ENCODE measurements at regions not wholly inside any gene's neighbourhood (a gene's known extent, or its start where the extent isn't known, plus 50 kb on each side); places are given as distances from the start of the nearest gene placed in this dataset.
A peak's percentile ranks its signal among the peaks of the same experiment; 100 is the strongest.
"Not testable (repeated sequence)": the region's sequence is repeated elsewhere in the genome, so short reads cannot be mapped to it uniquely, and the experiment has no call there.

GRCh38 chr6:18640134-18640533 is 253.0 kb downstream of the RNF144B start:
- Mint-ChIP-seq H3K4me1 (ENCODE audit: insufficient read depth, unreplicated experiment) (no peaks in the 10 kb centered on the region), H3K27me3 (ENCODE audit: insufficient read depth, unreplicated experiment) (peaks cover 41% of the 10 kb centered on the region), H3K4me3 (ENCODE audit: unreplicated experiment) (no peak overlapping the region), H3K36me3 (ENCODE audit: insufficient read depth, unreplicated experiment) (peaks cover 6% of the 10 kb centered on the region), H3K9me3 (ENCODE audit: unreplicated experiment) (no peaks in the 10 kb centered on the region), H3K27ac (ENCODE audit: low read depth, unreplicated experiment) (no peak overlapping the region)
- ChIA-PET POLR2A (no interaction called here), CTCF (no interaction called here)
- BruUV-seq (replicated peaks): no TSS peak
- intact Hi-C loops (cut with micrococcal nuclease): no loop called here
- no peak for DNase-seq (ENCODE audit: unreplicated experiment)
- TF ChIP-seq CTCF (IDR thresholded peaks at IDR 0.05; ENCODE audit: unreplicated experiment): no peak

- TF ChIP-seq CTCF (IDR thresholded peaks at IDR 0.05; ENCODE audit: unreplicated experiment): no peak
- Mint-ChIP-seq H3K36me3 (ENCODE audit: insufficient read depth, unreplicated experiment) (peaks cover 6% of the 10 kb centered on the region), H3K4me3 (ENCODE audit: unreplicated experiment) (no peak overlapping the region), H3K9me3 (ENCODE audit: unreplicated experiment) (no peaks in the 10 kb centered on the region), H3K27me3 (ENCODE audit: insufficient read depth, unreplicated experiment) (peaks cover 36% of the 10 kb centered on the region), H3K4me1 (ENCODE audit: insufficient read depth, unreplicated experiment) (no peaks in the 10 kb centered on the region), H3K27ac (ENCODE audit: low read depth, unreplicated experiment) (no peak overlapping the region)
- DNase-seq (ENCODE audit: unreplicated experiment): no peak
- ChIA-PET CTCF (no interaction called here), POLR2A (interaction anchor here (0.6 kb wide), 1 partner anchor 39 kb away, joined by 3 read pairs; no protein-coding TSS in a partner anchor)
- no TSS peak for BruUV-seq (replicated peaks)
- intact Hi-C loops (cut with micrococcal nuclease): no loop called here
Observed at GRCh38 chr6:18640754-18641153, 253.6 kb downstream of the RNF144B start.

- TF ChIP-seq CTCF (IDR thresholded peaks at IDR 0.05; ENCODE audit: unreplicated experiment): no peak
- Mint-ChIP-seq H3K9me3 (ENCODE audit: unreplicated experiment) (peaks cover 8% of the 10 kb centered on the region), H3K27ac (ENCODE audit: low read depth, unreplicated experiment) (no peak overlapping the region), H3K4me1 (ENCODE audit: insufficient read depth, unreplicated experiment) (no peaks in the 10 kb centered on the region), H3K27me3 (ENCODE audit: insufficient read depth, unreplicated experiment) (peaks cover 11% of the 10 kb centered on the region), H3K4me3 (ENCODE audit: unreplicated experiment) (no peak overlapping the region), H3K36me3 (ENCODE audit: insufficient read depth, unreplicated experiment) (no peaks in the 10 kb centered on the region)
- CTCF ChIA-PET: no interaction called here
- POLR2A ChIA-PET: interaction anchor here (0.8 kb wide), 1 partner anchor 13 kb away, joined by 4 read pairs; no protein-coding TSS in a partner anchor
- intact Hi-C loops (cut with micrococcal nuclease): no loop called here
- DNase-seq (ENCODE audit: unreplicated experiment): peak; percentile 35
- BruUV-seq (replicated peaks): no TSS peak
Observed at GRCh38 chr6:18654821-18655220, 267.7 kb downstream of the RNF144B start.

- ChIA-PET POLR2A (no interaction called here), CTCF (no interaction called here)
- Mint-ChIP-seq H3K27me3 (ENCODE audit: insufficient read depth, unreplicated experiment) (peaks cover 11% of the 10 kb centered on the region), H3K9me3 (ENCODE audit: unreplicated experiment) (peaks cover 8% of the 10 kb centered on the region), H3K36me3 (ENCODE audit: insufficient read depth, unreplicated experiment) (no peaks in the 10 kb centered on the region), H3K4me3 (ENCODE audit: unreplicated experiment) (no peak overlapping the region), H3K4me1 (ENCODE audit: insufficient read depth, unreplicated experiment) (no peaks in the 10 kb centered on the region), H3K27ac (ENCODE audit: low read depth, unreplicated experiment) (no peak overlapping the region)
- BruUV-seq (replicated peaks): no TSS peak
- intact Hi-C loops (cut with micrococcal nuclease): no loop called here
- no peak for DNase-seq (ENCODE audit: unreplicated experiment)
- TF ChIP-seq CTCF (IDR thresholded peaks at IDR 0.05; ENCODE audit: unreplicated experiment): no peak
Observed at GRCh38 chr6:18656506-18656905, 269.4 kb downstream of the RNF144B start.

- intact Hi-C loops (cut with micrococcal nuclease); DNase-seq (ENCODE audit: unreplicated experiment); BruUV-seq (replicated peaks); H3K27me3 Mint-ChIP-seq (ENCODE audit: insufficient read depth, unreplicated experiment); H3K36me3 Mint-ChIP-seq (ENCODE audit: insufficient read depth, unreplicated experiment); CTCF ChIA-PET; POLR2A ChIA-PET; H3K4me1 Mint-ChIP-seq (ENCODE audit: insufficient read depth, unreplicated experiment); H3K9me3 Mint-ChIP-seq (ENCODE audit: unreplicated experiment); H3K4me3 Mint-ChIP-seq (ENCODE audit: unreplicated experiment); H3K27ac Mint-ChIP-seq (ENCODE audit: low read depth, unreplicated experiment): not testable (repeated sequence)
Observed at GRCh38 chr6:18659994-18660393, 272.8 kb downstream of the RNF144B start.

All from MCF 10A (cell line).